ENCODE measurements at regions not wholly inside any gene's neighbourhood (a gene's known extent, or its start where the extent isn't known, plus 50 kb on each side); places are given as distances from the start of the nearest gene placed in this dataset.
"Not testable (repeated sequence)": the region's sequence is repeated elsewhere in the genome, so short reads cannot be mapped to it uniquely, and the experiment has no call there.

DNA sequence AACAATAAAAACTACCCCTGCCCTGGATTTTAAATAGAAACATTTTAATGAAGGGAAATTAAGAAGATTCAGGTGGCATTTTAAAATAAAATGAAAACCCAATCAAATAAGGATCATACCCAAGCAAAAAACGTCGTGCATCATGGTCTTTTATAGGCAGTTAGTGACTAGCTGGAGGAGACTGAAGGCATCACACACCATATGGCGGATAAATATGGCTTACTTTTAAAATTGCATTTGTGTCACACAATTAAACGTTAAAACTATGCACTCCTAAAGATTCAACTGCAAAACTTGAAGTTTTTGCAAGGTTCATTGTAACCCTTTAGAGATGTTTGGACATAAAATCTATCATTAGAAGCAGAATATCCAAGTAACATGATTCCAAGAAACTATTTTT is 200.1 kb upstream of the NRG3 start:
- no peak for DNase-seq

DNA sequence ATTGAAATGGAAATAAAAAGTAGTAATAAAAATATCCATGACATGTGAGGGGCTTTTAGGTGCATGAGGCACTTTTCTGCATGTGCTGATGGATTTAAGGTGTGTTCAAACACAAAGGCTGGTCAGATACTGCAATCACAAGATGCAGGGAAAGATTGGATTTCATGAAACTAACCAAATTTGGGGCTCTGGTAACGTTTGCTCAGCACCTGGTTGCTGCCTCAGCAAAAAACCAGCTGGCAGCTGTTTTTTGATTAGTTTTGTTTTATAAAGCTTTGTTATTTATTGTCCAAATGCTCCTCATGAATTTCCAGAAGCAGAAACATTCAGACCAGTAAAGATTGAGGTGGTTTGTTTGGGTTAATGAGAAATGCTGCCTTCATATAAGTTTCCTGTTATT is 195.7 kb upstream of the NRG3 start:
- no peak for DNase-seq

DNA sequence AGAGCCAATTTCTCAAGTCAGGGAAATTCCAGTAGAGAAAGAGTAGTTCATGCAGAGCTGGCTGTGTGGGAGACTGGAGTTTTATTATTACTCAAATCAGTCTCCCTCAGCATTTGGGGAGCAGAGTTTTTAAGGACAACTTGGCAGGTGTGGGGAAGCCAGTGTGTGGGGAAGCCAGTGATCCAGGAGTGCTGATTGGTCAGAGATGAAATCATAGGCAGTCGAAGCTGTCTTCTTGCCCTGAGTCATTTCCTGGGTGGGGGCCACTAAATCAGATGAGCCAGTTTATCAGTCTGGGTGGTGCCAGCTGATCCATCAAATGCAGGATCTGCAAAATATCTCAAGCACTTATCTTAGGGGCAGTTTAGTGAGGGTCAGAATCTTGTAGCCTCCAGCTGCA is 194.6 kb upstream of the NRG3 start:
- no peak for DNase-seq

DNA sequence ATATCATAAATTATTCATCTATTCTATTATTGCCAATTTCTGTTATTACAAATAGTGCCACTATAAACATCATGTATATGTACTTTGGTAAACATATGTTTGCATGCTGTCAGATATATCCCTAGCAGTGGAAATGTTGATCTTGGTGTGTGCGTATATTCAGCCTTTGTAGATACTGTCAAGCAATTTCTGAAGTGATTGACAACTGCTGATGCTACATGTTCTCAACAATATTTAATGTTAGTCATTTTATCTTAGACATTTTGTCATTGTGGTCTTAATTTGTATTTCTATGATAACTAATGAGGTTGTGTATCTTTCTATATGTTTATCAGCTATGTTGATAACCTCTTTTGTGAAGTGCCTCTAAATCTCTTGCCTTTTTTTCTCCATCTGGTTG is 186.5 kb upstream of the NRG3 start:
- DNase-seq = no peak

DNA sequence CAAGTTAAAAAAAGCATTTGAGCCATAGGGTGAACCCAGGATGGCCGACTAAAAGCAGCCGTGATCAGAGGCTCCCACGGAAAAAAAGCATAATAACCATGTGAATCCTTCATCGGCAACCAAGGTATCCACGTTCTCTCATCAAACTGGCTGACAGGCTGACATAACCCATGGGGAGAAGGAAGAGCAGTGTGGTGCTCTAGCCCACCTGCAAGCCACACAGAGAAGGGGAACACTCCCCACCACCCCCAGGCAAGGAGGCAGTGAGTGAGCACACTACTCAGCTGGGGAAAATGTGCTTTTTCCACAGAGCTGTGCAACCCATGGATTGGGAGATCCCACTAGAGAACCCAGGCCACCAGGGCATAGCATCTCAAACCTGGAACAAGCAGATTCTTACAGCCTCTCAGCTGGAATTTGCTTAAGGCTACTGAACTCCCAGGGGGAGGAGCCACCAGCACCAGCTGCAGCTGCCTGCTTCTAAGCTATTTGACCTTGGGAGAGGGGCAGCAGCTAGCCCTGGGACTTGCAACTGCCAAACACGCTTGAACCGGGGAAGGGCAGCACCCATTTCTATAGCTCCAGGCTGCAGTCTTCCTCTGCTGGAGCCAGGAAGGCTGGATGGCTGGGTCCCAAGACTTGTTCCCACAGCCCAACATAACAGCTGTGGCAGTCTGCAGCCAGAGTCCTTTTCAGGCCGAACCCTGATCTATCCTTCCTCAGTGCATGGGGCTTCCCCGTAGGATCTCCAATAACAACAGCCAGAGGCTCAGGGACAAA is 178.2 kb upstream of the NRG3 start:
- no peak for DNase-seq

DNA sequence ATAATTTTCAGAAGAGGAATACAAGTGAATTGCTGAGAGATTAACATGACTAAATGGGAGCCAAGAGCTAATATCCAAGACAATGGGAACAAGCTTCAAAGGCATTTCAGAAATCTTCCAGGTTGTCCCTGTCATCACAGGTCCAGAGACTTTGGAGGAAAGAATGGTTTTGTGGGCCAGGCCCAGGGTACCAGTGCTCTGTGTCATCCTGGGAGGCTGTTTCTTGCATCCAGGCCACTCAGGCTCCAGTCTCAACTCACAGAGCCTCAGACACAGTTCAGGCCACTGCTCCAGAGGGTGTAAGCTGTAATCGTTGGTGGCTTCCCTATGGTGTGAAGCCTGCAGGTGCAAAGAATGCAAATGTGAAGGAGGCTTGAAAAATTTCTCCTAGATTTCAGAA is 170.4 kb upstream of the NRG3 start:
- no peak for DNase-seq

DNA sequence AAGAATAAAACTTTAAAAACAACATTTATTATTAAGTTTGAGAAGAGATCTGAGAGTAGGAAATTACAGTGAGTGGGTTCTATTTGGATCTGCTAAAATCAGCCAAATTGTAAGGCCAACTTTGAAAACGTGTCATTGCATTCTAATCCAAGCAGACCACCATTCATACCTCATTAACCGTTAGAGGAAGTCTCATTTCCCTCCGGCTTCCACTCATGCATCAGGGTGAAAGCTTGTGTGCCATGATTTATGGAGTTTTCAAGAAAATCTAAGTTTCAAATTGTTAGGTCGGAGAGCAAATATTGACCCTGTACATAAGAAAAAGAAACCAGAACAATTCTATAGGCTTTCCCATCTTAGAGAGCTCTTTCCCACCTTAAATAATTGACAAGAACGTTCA is 166.6 kb upstream of the NRG3 start:
- no peak for DNase-seq

DNA sequence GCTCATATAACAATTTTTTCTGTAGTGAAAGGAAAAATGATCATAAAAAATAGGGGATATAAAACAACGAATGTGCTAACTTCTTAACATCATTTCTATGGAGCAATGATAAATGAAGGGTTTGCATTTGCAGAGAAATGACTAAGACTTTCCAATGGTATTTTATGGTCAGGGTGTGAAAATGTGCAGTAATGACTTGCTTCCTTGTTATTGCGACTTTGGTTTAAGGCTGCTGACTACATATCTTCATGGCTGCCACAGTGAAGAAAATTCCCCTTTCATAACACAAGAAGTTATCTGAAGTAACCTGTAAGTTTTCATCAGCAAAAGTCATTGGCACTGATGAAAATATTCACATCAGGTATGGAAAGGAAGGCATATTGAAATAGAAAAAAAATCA is 166.1 kb upstream of the NRG3 start:
- no peak for DNase-seq

DNA sequence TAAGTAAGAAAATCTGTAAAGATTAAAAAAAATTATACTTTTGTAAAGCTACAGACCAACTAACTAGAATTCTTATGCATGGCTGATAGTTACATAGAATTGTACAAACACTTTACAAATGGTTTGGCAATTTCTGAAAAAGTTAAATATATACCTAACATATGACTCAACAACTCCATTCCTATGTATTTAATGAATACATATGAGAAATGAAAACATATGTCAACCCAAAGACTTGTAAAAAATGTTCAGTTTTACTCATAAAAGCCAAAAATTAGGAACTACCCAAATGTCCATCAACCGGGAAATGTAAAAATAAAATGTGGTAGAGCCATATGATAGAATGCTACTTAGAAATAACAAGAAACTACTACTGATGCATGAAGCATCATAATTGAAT is 152.6 kb upstream of the NRG3 start:
- DNase-seq = no peak

DNA sequence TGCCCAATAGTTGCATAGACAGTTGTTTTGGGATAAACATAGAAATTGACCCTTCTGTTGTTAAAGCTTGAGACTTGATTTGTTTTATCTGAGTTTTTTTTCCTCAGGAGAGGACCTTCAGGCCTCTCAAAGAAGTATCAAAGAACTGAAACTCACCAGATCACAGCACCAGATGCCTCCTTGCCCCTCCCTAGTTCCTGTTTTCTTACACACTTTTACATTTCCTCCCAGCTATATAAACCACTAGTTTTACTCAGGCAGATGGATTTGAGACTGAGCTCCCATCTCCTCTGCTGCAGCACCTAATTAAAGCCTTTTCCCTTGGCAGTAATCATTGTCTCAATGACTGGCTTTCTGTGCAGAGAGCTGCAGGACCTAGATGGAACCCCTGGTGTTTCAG is 150.6 kb upstream of the NRG3 start:
- DNase-seq = no peak

DNA sequence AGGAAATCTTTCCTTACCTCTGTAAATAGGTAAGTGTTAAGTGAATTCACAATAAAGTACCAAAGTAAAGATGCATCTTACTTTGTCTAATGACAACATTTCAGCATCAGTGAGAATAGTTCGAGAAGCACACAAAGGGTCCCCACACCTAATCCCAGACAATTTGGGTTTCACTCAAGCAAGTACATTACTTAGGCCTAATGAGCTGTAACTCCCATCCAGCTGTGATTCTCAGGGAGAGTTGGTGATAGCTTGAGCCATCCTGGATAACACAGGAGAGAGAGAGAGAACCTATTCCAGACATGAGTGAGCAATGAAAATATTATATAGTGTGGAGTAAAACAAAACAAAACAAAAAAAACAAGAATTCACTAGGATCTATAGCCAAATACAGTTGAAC is 149.1 kb upstream of the NRG3 start:
- DNase-seq = no peak

DNA sequence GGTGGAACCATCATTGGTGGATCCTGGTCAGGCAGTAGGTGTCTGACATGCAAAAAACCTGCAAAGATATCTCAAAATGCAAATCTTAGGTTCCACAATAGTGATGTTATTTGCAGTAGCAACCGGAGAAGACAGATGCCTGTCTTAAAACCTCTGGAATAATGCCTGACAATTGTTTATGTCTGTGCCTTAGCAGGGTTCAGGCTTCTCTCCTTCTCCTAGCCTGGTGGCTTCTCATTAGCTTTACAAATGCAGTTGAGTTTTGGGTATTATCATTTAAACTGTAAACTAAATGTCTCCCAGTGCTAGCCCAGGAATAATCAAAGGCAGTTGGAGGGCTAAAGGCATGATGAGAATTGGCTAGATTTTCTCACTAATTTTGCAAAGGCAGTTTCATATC is 146.3 kb upstream of the NRG3 start:
- DNase-seq = no peak

DNA sequence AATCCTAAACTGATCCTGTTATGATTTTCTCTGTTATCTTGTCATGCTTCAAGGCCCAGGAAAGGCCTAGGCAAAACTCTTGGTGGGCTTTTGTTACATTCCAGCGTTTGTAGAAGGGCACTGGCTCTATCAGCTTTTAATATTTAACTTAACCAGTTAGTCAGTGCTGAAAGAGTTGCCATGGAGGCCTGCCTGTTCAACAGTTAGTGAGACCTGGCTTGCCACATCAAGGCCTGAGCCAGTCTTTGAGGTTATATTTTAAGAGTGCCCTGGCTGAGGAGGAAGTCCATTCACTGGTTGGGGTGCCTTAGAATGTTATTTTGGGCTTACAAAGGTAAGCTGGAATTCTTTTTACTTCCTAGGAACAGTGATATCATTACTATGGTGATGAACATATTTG is 144.1 kb upstream of the NRG3 start:
- no peak for DNase-seq

DNA sequence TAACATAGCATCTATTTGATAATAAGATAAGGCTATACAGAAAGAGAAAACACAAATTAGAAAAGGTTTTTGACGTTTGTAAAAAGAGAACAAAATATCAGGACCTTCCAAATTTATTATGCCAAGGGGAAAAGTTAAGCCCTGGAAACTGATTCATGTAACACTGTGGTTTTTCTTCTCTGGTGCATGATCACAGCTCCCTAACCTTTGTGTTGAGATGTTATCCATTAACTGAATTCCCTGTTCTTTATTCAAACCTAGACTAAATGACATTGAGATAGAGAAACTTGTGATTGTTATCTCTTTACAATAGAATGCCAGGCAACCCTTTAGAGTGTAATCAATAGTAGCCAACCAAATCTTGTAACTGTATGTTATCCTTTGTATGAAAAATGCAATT is 141.5 kb upstream of the NRG3 start:
- no peak for DNase-seq

DNA sequence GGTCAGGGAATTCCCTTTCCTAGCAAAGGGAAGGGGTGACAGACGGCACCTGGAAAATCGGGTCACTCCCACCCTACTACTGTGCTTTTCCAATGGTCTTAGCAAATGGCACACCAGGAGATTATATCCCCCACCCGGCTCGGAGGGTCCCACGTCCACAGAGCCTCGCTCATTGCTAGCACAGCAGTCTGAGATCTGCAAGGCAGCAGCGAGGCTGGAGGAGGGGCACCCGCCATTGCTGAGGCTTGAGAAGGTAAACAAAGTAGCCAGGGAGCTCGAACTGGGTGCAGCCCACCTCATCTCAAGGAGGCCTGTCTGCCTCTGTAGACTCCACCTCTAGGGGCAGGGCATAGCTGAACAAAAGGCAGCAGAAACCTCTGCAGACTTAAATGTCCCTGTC is 139.8 kb upstream of the NRG3 start:
- not testable (repeated sequence) for DNase-seq

DNA sequence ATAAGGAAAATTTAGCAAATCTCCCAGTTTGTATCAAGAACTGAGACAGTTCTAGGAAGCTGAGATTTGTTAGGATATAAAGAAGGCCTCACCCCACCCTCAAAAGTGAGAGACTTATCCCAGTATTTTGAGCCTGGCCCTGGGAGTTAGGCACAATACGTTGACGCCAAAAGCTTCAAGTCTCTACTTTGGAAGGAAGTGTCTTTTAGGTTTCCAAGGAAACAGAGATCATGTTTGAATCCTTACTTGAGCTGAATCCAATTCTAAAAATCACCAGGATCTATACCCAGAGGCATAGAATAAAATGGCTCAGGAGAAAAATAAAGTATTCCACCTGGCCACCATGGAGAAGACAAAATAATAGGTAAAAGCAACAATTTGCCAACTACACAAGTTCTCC is 115.9 kb upstream of the NRG3 start:
- no peak for DNase-seq

DNA sequence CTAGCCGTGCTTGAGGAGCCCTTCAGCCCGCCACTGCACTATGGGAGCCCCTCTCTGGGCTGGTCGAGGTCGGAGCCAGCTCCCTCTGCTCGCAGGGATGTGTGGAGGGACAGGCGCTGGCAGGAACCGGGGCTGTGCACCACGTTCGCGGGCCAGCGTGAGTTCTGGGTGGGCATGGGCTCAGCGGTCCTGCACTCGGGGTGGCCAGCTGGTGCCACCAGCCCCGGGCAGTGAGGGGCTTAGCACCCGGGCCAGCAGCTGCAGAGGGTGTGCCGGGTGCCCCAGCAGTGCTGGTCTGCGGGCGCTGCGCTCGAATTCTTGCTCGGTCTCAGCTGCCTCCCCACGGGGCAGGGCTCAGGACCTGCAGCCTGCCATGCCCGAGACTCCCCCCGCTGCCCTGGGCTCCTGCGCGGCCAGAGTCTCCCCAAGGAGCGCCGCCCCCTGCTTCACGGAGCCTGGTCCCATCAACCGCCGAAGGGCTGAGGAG is 90.8 kb upstream of the NRG3 start:
- DNase-seq = no peak

DNA sequence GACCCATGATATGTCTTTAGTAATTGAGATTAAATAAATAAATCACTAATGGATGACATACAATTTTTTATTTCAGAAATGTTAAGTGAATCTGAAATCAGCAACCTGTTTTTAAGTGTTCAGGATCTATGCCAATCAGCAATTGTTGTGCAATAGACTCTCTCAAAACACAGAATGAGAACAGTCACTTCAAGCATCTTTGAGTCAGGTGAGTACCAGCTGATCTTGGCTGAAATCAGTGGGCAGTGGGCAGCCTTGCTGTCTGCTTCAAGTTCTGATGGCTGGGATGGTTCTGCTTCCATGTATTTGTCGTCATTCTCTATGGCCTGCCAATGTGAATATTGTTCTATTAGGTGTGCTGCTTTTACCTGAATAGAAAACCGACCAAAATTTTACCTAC is 82.3 kb upstream of the NRG3 start:
- no peak for DNase-seq

DNA sequence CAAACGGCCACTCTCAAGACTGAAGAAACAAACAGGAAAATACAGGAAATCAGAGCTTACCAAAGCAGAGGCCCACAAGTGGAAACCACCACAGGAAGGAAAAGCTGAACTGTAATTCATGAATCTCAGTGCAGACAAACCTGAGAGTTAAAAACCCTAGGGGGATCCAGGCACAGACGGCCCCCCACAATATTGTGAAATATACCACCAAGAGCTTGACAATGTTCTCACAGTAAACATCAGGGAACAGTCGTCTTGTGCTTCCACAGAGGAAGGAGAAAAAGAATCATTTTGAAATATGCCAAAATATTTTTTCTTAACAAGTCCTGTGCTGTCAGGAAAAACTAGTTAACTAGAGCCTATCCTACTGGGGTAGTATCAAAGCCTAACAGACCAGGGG is 68.2 kb upstream of the NRG3 start:
- no peak for DNase-seq

DNA sequence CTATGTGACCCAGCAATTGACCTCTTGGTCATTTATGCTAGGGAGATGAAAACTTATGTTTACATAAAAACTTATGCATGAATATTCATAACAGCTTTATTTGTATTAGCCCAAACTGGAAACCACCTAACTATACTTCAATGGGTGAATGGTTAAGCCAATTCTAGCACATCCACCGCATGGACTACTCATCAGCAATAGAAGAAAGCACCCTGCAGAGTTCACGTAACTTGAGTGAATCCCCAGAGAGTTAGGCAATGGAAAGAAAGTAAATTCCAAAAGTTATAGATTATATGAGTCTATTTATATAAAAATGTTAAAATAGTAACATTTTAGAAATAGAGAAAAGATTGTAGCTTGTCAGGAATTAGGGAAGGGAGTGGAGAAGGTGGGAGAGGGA is 60.2 kb upstream of the NRG3 start:
- no peak for DNase-seq

DNA sequence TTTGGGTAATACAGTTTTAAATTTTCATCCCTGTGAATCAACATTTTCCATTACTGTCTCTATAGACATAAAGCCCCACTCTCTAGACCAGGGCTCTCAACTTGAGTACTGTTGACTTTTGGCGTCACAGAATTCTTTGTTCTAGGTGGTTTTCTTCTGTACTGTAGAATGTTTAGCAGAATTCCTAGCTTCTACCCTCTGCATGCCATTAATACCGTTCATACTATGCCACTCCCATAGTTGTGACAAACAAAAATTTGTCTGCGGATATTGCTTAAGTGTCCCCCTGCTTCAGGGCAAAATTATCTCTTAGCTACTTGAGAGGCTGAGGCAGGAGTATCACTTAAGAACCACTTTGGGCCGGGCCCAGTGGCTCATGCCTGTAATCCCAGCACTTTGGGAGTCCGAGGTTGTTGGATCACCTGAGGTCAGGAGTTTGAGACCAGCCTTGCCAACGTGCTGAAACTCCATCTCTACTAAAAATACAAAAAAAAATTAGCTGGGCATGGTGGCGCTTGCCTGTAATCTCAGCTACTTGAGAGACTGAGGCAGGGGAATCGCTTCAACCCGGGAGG is 57.3 kb upstream of the NRG3 start:
- no peak for DNase-seq

DNA sequence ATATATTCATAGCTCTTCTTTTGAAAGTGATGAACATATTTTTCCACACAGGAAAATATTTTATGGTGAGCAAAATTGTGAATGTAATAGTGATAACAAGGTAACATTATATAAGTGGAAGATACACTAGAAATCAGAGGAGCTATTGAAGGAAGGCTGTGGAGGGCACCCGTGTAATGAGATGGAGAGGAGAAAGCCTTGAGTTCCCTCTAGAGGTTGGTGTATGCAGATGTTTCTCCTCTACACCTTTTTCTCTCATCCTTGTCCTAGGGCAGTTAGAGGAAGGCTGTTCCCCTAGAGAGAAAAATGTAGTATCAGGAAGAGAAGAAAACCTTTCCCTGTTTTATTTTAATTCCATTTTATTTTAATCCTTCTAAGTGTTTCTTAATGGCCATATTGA is 54.6 kb upstream of the NRG3 start:
- DNase-seq = no peak

All from activated CD4-positive, alpha-beta T cell treated with anti-CD3 and anti-CD28 coated beads, Interleukin-2, amount 50 U/mL, for 1 hour (primary cell).